Keratinocyte (primary cell): ENCODE measurements at regions not wholly inside any gene's neighbourhood (a gene's known extent, or its start where the extent isn't known, plus 50 kb on each side); places are given as distances from the start of the nearest gene placed in this dataset.

Experiments
- DNase-seq: peaks from one replicate; pipeline ENCODE4 v3.0.0-alpha.2; 2011; ENCODE audit warnings: low read depth, missing footprints, low spot score
- FAIRE-seq: peaks from 2 replicates; lab custom pipeline; 2011; peaks lifted over from hg19 to GRCh38; lab: Jason Lieb, UNC
- H2AFZ ChIP-seq: 2 replicates; pipeline ENCODE4 v1.6.0; 2012; ENCODE audit warnings: low read length, control low read depth, inconsistent platforms; ENCODE audit not compliant: control insufficient read depth
- H3K27ac ChIP-seq: 2 replicates; pipeline ENCODE4 v1.5.1; 2011; ENCODE audit warnings: low read length; ENCODE audit not compliant: control insufficient read depth, insufficient read depth
- H3K27me3 ChIP-seq: 3 replicates; pipeline ENCODE4 v1.6.0; 2011; ENCODE audit warnings: low read length; ENCODE audit not compliant: control insufficient read depth, insufficient read depth; ENCODE audit errors: extremely low read depth
- H3K36me3 ChIP-seq, 2 experiments: 2 replicates in 1 of 2; 3 replicates in 1 of 2; pipeline ENCODE4 v1.5.1; 2011; ENCODE audit warnings: low read length in 2 of 2, mild to moderate bottlenecking in 1 of 2; ENCODE audit not compliant: control insufficient read depth in 2 of 2, insufficient read depth in 2 of 2; ENCODE audit errors: extremely low read depth in 1 of 2
- H3K4me1 ChIP-seq: 3 replicates; pipeline ENCODE4 v1.5.1; 2011; ENCODE audit warnings: low read length; ENCODE audit not compliant: control insufficient read depth, insufficient read depth; ENCODE audit errors: extremely low read depth
- H3K4me2 ChIP-seq: 3 replicates; pipeline ENCODE4 v1.6.0; 2011; ENCODE audit warnings: low read depth, low read length; ENCODE audit not compliant: control insufficient read depth, insufficient read depth; ENCODE audit errors: extremely low read depth
- H3K4me3 ChIP-seq, 3 experiments: fragments of 200-600 bp in 1 of 3; sonication (generic) in 1 of 3; 2 replicates in 2 of 3; 3 replicates in 1 of 3; pipeline ENCODE4 v1.5.1; 2011 to 2016; ENCODE audit warnings: low read length in 3 of 3, mild to moderate bottlenecking in 3 of 3, control low read depth in 2 of 3, inconsistent platforms in 1 of 3, low read depth in 1 of 3, mixed read lengths in 1 of 3, mixed run types in 1 of 3, moderate library complexity in 1 of 3; ENCODE audit not compliant: control insufficient read depth in 2 of 3, insufficient read depth in 2 of 3; ENCODE audit errors: extremely low read depth in 1 of 3
- H3K79me2 ChIP-seq: 2 replicates; pipeline ENCODE4 v1.6.0; 2012; ENCODE audit warnings: low read length; ENCODE audit not compliant: control insufficient read depth, insufficient read depth
- H3K9ac ChIP-seq: 3 replicates; pipeline ENCODE4 v1.6.0; 2011; ENCODE audit warnings: low read length; ENCODE audit not compliant: control insufficient read depth, insufficient read depth; ENCODE audit errors: extremely low read depth
- H3K9me1 ChIP-seq: 3 replicates; pipeline ENCODE4 v1.6.0; 2011; ENCODE audit warnings: low read length; ENCODE audit not compliant: control insufficient read depth, insufficient read depth; ENCODE audit errors: extremely low read depth
- H3K9me3 ChIP-seq: 2 replicates; pipeline ENCODE4 v1.5.1; 2012; ENCODE audit warnings: low read depth, low read length; ENCODE audit not compliant: control insufficient read depth
- H4K20me1 ChIP-seq: 3 replicates; pipeline ENCODE4 v1.6.0; 2011; ENCODE audit warnings: low read length; ENCODE audit not compliant: control insufficient read depth, insufficient read depth; ENCODE audit errors: extremely low read depth
- CTCF ChIP-seq, 3 experiments: IDR thresholded peaks in 1 of 3; conservative IDR thresholded peaks in 1 of 3; optimal IDR thresholded peaks in 1 of 3; 2 replicates in 2 of 3; 3 replicates in 1 of 3; pipeline versions ENCODE3 to v1.5.1; 2011; ENCODE audit warnings: low read length in 3 of 3, mild to moderate bottlenecking in 3 of 3, moderate library complexity in 2 of 3, control low read depth in 1 of 3, inconsistent platforms in 1 of 3; ENCODE audit not compliant: insufficient read depth in 2 of 3; ENCODE audit errors: extremely low read depth in 1 of 3
- EZH2 ChIP-seq: IDR thresholded peaks from one replicate; pipeline ENCODE4 v1.6.1; 2012; ENCODE audit warnings: inconsistent platforms, mild to moderate bottlenecking, low read length, moderate library complexity
- dilution Hi-C: fragments of 300-500 bp; cut with MboI; formaldehyde crosslinking; loops from one replicate; pipeline ENCODE4 v1.7.0; 2020; ENCODE audit warnings: low sequenced_read_pairs; ENCODE audit not compliant: extremely low pct_ligation_motif_present

GRCh38 chr20:53827292-53828087 is 233.9 kb upstream of the ZNF217 start:
- FAIRE-seq: no peak
- no peak overlapping the region for H2AFZ ChIP-seq
- H3K4me3 ChIP-seq: peak overlapping the region in 1 of 3 experiments; percentile 36

GRCh38 chr20:53826597-53827291 is 233.1 kb upstream of the ZNF217 start:
- no peak overlapping the region for H3K4me3 ChIP-seq
- no peaks in the 10 kb centered on the region for H3K9me1 ChIP-seq
- H3K9me3 ChIP-seq: no peaks in the 10 kb centered on the region
- H3K36me3 ChIP-seq: no peaks in the 10 kb centered on the region
- dilution Hi-C loops: no loop called here
- H3K27me3 ChIP-seq: no peaks in the 10 kb centered on the region
- peak overlapping the region; percentile 100 for H3K27ac ChIP-seq
- no peak overlapping the region for H3K4me2 ChIP-seq
- H3K79me2 ChIP-seq: no peaks in the 10 kb centered on the region
- H2AFZ ChIP-seq: no peak overlapping the region
- DNase-seq: no peak
- peaks cover 38% of the 10 kb centered on the region for H3K4me1 ChIP-seq
- no peaks in the 10 kb centered on the region for H4K20me1 ChIP-seq
- H3K9ac ChIP-seq: no peak overlapping the region
- FAIRE-seq: no peak
- no peak for TF ChIP-seq CTCF (optimal IDR thresholded peaks at IDR 0.05 in 1 of 3, IDR thresholded peaks at IDR 0.05 in 1 of 3, conservative IDR thresholded peaks at IDR 0.05 in 1 of 3; ENCODE audit: extremely low read depth in 1 of 3, insufficient read depth in 2 of 3, low read length in 3 of 3)
- TF ChIP-seq EZH2: no peak

More at GRCh38 chr20:53827292-53828087, 233.9 kb upstream of the ZNF217 start:
- peaks cover 38% of the 10 kb centered on the region for H3K4me1 ChIP-seq
- no peak for DNase-seq
- H3K27me3 ChIP-seq: no peaks in the 10 kb centered on the region
- H3K36me3 ChIP-seq: no peaks in the 10 kb centered on the region
- H4K20me1 ChIP-seq: no peaks in the 10 kb centered on the region
- peak overlapping the region; percentile 96 for H3K4me2 ChIP-seq
- H3K79me2 ChIP-seq: no peaks in the 10 kb centered on the region
- no peaks in the 10 kb centered on the region for H3K9me3 ChIP-seq
- peak overlapping the region; percentile 100 for H3K27ac ChIP-seq
- TF ChIP-seq CTCF (optimal IDR thresholded peaks at IDR 0.05 in 1 of 3, IDR thresholded peaks at IDR 0.05 in 1 of 3, conservative IDR thresholded peaks at IDR 0.05 in 1 of 3; ENCODE audit: extremely low read depth in 1 of 3, insufficient read depth in 2 of 3, low read length in 3 of 3): no peak
- no peak for TF ChIP-seq EZH2
- H3K9ac ChIP-seq: peak overlapping the region; percentile 95
- H3K9me1 ChIP-seq: no peaks in the 10 kb centered on the region
- dilution Hi-C loops: no loop called here
